HPDE6-E6E7 (cell line): ENCODE measurements at regions not wholly inside any gene's neighbourhood (a gene's known extent, or its start where the extent isn't known, plus 50 kb on each side); places are given as distances from the start of the nearest gene placed in this dataset.
A peak's percentile ranks its signal among the peaks of the same experiment; 100 is the strongest.
"Not testable (repeated sequence)": the region's sequence is repeated elsewhere in the genome, so short reads cannot be mapped to it uniquely, and the experiment has no call there.

Source experiments
- DNase-seq: peaks from one replicate; pipeline ENCODE4 v3.0.0; 2011; ENCODE audit warnings: missing footprints; ENCODE audit errors: extremely low spot score

- not testable (repeated sequence) for DNase-seq
These were observed 234.6 kb upstream of the RASGRP1 start for GRCh38 chr15:38799202-38799601.

GRCh38 chr15:38809621-38810020 is 245.0 kb upstream of the RASGRP1 start:
- DNase-seq, result no peak

GRCh38 chr15:38810686-38811085 is 246.1 kb upstream of the RASGRP1 start:
- DNase-seq, result no peak

- DNase-seq, result not testable (repeated sequence)
These were observed 249.6 kb upstream of the RASGRP1 start for GRCh38 chr15:38814254-38814653.

DNA sequence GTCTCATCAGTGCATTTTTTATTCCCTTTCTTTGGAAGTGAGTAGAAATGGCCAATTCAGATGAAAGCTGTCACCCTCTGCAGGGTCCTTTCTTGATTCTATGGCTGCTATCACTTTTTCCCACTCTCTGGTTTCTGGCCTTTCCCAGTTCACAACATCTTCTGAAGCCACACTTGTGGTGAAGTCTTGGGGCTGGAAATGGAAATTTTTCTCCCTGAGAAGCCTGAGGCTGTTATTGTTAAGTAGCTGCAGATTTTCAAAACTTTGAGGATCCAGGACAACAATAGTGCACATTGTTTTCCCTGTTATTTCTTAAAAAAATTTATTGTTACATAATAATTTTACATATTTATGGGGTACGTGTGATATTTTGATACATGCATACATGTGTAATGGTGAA is 250.3 kb upstream of the RASGRP1 start:
- DNase-seq, result no peak

- peak; percentile 85 for DNase-seq
These were observed 253.0 kb upstream of the RASGRP1 start for GRCh38 chr15:38817427-38818156.

DNA sequence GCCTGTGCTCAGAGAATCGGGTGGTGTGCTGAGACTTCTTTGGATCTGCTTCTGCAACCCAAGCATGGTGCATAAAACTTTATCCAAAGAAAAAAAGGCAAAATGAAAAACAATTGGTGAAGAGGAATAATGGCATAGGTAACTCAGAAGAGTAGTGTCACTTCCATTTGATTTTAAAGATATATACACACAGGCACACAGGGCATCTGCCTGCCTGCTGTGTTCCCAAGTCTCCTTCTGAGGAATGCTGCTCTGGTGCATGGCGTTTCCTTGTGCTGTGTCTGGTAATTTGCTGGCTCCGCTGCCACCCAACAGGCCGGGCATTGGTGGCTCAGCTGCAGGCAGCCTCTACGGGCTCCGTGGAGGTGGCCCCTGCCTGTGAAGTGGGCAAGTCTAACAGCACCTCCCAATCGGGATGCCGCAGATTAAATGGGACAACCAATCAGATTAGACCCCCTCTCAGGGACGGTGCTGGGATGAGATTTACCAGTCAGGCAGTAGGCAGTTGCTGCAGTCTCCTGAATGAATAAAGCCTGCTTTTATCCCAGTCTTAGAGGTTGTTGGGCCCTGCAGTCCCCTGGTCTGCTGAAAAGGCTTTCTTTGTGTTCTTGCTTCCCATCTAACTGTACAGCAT is 253.7 kb upstream of the RASGRP1 start:
- no peak for DNase-seq

GRCh38 chr15:38819387-38819950 is 254.9 kb upstream of the RASGRP1 start:
- DNase-seq, result no peak

DNA sequence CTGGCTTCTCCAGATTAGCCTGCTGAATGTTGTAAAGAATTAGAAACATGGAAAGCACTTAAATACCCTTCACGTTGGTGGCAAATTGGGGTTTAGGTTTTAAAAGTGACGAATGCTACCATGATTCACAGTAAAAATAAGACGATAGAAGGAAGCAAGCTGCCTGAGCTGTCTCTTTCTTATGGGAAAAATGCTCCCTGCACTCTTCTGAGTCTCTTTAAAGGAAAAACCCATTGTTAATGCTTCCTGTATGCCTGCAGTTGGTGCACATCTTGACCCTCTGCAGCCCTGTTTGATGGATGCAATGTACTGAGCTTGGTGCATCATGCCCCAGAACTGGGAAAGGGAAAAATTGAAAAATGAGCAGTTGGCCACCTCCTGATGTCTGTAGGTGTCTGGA is 258.6 kb upstream of the RASGRP1 start:
- DNase-seq, result no peak

DNA sequence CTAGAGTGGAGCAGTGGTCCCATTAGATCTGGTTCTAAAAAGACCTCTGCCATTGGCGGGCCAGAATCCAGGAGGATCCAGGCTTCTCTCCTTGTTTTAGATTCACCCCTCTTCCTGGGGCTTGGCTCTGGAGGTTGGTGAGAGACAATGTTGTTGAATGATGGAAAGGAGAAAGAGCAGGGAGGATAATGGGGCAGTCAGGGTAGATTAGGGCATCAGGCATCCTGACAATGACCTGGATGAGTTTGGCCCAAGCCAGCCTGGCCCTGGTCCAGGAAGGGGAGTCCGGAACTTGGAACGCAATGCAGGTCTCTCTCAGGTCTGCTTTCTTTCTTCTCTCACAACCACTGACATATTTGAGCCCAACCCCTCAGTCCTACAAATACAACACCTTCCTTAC is 260.1 kb upstream of the RASGRP1 start:
- no peak for DNase-seq

GRCh38 chr15:38826880-38827279 is 262.3 kb upstream of the RASGRP1 start:
- DNase-seq, result no peak

- no peak for DNase-seq
These were observed 263.5 kb upstream of the RASGRP1 start for GRCh38 chr15:38828031-38828532.

DNA sequence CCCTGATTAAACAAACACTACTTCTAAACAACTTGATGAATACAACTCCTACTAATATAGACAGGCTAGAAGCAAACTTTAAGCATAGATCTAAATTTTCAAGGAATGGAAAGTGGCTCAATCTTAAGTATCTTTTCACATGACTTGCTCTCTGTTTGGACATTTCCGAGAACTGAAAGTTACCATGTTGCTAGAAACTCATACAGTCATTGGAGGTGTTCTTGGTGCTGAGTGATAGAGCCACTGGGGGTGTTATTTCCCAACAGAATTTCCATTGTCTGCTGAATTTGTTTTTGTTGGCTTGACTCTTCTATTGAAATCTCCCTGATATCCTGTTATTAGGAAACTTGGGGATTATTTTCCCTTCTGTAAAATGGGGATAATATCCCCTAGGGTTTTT is 264.5 kb upstream of the RASGRP1 start:
- no peak for DNase-seq

DNA sequence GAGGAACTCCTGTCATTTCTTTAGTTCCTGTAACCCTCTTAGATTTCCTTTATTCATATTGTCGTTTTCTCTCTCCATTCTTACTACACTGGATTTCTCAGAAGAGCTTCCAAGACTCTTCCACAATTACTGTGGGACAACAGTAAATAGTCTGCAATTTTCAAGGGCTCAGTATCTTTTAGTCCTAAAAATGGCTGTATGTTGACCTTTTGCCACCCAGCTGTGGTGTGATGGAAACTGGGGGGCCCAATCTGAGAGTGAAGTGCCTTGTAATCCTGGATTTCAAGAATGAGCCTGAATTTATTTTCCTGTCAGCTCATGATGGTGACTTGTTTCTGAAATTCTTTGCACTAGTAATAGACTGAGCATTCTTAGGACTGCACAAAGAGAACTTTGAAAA is 277.6 kb upstream of the RASGRP1 start:
- no peak for DNase-seq

GRCh38 chr15:38843051-38843501 is 278.5 kb upstream of the RASGRP1 start:
- no peak for DNase-seq

GRCh38 chr15:38843736-38844590 is 279.3 kb upstream of the RASGRP1 start:
- DNase-seq, result no peak

GRCh38 chr15:38844736-38845135 is 280.1 kb upstream of the RASGRP1 start:
- DNase-seq, result no peak

DNA sequence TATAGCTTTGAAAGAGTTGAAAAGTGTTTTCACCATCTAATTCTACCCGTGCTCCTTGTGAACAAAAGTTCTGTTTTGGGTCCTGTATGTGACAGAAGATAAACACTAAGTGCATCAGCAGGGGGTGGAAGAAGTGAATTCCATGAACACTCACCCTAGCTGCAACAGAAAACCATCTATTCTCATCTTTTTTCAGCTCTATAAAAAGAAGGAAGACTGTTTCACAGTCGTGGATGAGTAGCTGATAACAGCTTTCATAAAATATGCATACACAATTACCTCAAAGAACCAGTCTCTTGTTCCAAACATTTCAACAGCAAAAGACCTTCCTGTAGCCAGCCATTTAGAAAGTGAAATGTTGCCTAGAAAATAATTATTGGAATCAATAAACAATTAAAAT is 281.7 kb upstream of the RASGRP1 start:
- DNase-seq, result no peak

GRCh38 chr15:38847666-38848065 is 283.1 kb upstream of the RASGRP1 start:
- no peak for DNase-seq

- DNase-seq, result no peak
These were observed 284.4 kb upstream of the RASGRP1 start for GRCh38 chr15:38849046-38849445.

GRCh38 chr15:38852188-38852587 is 287.6 kb upstream of the RASGRP1 start:
- DNase-seq, result not testable (repeated sequence)

DNA sequence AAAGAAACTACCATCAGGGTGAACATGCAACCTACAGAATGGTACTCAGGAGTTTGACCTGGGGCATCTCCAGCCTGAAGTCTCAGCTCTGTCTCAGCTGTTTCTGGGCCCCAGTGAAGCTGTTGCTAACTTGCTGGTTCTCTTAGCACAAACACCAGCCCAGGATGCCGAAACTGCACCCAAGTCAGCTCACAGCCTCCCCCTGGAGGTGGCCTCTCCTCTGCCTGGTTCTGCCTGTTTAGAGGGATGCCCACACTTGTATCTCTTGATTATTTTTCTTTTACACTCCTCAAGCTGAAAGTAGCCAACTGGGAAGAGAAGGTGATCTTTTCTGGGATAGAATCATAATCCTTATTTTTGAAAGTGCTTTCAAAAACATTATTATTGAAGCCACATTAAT is 289.0 kb upstream of the RASGRP1 start:
- peak; percentile 16 for DNase-seq
